ENCODE measurements at regions not wholly inside any gene's neighbourhood (a gene's known extent, or its start where the extent isn't known, plus 50 kb on each side); places are given as distances from the start of the nearest gene placed in this dataset.
"Not testable (repeated sequence)": the region's sequence is repeated elsewhere in the genome, so short reads cannot be mapped to it uniquely, and the experiment has no call there.

- DNase-seq = not testable (repeated sequence)
Observed at GRCh38 chr1:189261128-189261527, 1216.5 kb downstream of the BRINP3 start.

GRCh38 chr1:189269011-189269410 is 1208.7 kb downstream of the BRINP3 start:
- no peak for DNase-seq

DNA sequence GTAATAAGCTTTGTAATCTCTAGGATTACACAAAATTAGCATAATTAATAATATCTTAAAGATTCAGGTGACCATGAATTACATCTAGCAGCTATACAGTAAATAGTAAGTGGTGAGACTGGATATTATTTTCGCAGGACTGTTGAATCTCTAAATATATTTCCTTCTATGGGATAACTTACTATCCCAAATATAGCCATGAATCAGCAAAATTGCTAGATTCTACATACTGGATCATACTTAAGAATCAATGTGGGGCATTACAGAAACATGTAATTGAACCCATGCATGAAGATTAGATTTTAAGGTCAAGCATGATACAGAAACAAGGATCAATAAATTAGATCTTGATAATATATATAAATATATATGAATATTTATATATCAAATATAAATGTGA is 1203.4 kb downstream of the BRINP3 start:
- DNase-seq = no peak

DNA sequence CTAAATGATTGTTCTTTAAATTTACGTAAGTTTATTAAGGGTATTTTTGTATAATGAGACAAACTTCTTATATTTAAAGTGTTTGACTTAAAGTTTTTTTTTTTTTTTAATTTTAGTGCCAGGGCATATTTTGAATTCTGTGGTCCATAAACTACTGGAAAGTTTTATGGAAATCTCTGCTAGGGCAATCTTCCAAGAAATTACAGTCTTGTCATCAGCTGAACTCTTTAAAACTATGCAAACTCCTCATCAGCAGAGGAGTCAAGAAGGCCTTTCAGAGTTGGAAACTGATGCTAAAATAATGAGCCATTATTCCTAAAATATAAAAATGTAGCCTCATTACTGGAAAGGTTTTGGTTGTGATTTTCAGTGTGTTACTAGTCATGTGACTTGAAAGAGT is 1201.9 kb downstream of the BRINP3 start:
- DNase-seq = no peak

- DNase-seq = no peak
Observed at GRCh38 chr1:189289346-189289745, 1188.3 kb downstream of the BRINP3 start.

DNA sequence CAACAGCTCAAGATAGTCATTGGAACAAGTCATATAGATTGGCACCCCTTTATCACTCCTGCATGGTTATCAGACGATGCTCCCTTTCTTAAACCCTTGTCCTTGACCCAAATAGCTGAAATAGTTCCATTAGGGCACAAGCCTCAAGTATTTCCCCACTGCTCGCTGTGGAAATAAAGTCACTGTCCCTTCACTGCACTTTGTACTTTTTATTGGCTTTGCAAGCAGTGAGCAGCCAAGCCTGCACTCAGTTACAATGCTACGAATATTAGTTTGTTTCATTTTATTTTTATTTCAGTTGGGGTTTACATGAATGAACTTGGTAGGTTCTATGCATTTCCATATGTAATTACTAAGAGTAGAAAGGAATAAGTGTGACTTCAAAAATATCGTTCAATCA is 1176.4 kb downstream of the BRINP3 start:
- no peak for DNase-seq

GRCh38 chr1:189305279-189305678 is 1172.4 kb downstream of the BRINP3 start:
- DNase-seq = no peak

DNA sequence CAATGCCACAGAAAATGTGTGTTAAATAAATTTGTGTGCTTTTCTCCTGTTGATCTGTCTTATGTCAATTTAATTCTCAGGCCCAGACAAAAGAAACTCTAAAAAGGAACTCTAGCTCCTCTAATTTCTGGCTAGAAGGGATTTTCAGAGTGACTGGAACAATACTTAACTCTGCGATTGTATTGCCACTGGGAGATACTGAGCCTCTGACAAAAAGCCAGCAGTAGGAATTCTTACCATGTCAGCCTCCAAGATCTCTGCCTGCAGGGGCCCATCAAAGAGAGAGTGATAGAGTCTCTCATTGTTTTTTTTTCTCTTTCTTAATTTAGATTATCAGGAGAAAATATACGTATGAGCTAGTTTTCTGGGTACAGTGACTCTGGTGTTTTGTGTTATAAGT is 1165.7 kb downstream of the BRINP3 start:
- DNase-seq = no peak

DNA sequence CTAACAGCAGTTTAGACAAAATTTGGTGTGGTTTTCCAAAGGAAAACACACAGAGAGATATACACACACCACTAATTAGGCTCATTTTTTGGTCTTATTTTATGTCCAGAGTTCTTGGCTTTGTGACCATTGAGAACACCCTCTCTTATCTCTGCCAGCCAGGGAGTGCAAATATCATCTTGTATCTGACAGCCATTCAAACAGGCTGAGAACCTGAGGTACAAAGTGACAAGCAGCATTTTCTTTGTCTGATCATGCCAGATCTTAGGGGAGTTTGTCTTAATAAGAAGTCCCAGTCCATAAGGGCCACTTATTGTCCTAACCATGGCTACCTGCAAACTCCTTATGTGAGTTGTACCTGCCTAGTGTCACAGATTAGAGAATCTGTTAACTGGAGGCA is 1165.2 kb downstream of the BRINP3 start:
- no peak for DNase-seq

DNA sequence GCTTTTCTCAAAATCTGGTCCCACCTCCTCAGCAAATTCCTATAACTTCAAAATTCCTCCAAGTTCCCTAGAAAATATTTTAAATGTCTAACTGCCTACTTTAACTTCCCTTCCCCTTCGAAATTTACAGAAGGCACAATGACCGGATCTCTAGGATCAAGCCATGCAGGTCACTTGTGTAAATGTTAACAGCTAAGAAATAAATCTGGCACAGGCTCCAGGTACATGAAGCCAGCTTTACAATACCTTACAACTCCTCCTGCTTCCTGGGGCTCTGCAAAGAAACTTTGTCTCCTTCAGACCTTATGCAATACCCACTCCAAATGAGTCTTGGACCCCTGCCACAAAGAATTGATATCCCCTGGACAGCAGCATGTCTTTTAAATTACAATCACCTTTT is 1164.2 kb downstream of the BRINP3 start:
- no peak for DNase-seq

DNA sequence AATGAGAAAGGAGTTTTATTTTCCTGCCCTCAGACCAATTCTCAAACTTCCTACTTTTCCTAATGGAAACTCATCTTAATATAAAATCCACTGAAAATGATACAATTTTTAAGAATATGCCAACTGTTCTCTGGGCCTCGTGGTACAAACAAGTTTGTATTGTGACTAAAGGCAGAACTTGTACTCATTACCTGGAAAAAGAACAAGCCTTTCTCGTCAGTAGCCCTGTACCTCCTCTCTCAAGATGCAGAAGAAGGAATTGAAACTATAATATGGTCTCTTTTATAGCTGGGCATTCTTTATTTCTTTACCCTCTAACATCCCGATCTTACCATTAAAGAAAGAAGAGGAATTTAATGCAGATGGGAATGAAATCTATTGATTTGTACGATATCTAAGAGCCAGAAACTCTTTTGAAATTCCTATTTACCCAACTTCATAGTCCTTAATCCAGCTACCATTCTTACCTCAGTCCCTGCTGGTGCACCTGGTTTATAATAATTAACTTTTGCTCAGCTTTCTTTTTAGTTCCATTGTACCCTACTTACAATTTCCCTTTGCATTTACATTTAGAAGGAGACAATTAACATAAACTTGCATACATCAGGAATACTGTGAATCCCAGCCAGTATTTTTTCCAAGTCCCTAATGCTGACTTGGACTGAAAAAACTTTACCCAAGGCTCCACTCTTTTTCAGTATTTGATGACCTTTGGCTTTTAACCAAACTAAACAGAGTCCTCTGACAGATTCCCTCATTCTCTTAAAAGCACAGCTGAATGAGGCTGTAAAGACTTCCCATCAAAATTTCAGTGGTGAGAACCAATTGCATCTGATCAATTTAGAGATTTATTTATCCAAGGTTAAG is 1162.4 kb downstream of the BRINP3 start:
- DNase-seq = no peak

GRCh38 chr1:189323091-189323490 is 1154.6 kb downstream of the BRINP3 start:
- no peak for DNase-seq

GRCh38 chr1:189331071-189331470 is 1146.6 kb downstream of the BRINP3 start:
- DNase-seq = not testable (repeated sequence)

GRCh38 chr1:189336115-189337100 is 1141.3 kb downstream of the BRINP3 start:
- DNase-seq = no peak

DNA sequence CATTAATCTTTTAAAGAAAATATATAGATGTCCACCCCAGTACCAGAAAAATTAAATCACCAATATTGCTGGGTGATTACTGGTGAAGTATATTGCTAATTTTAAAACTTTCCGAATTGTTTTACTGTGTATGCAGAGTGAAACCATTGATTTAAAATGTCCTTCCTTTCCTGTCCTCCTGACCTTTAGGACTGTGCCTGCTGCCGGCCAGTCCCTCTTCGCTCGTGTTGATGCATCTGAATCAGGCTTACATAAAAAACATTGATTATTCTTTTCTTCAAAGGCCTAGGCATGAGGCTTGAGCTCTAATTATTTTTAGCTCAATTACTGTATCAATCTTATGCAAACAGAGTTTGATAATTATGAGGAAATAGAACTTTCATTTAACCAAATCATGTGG is 1128.1 kb downstream of the BRINP3 start:
- DNase-seq = no peak

- DNase-seq = no peak
Observed at GRCh38 chr1:189350983-189351616, 1126.6 kb downstream of the BRINP3 start.

GRCh38 chr1:189351960-189352359 is 1125.7 kb downstream of the BRINP3 start:
- DNase-seq = no peak

DNA sequence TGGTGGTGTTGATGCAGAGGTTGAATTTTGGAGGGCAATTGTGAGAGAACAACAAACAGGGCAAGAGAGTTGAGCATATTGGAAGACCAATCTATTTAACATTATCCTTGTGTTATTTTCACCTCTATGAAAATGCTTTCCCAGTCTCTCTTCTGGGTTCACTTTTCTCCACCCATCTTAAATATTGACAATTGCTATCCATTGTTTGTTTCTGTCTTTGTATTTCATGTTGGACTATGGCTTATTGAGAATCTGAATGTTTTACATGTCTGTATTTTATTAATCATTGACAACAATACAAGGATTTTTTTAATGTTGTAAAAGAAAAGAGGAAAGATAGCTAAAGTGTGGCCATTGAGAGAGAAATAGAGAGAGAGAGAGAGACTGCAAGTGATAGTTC is 1121.5 kb downstream of the BRINP3 start:
- no peak for DNase-seq

- no peak for DNase-seq
Observed at GRCh38 chr1:189357317-189357716, 1120.3 kb downstream of the BRINP3 start.

- no peak for DNase-seq
Observed at GRCh38 chr1:189369612-189370011, 1108.1 kb downstream of the BRINP3 start.

DNA sequence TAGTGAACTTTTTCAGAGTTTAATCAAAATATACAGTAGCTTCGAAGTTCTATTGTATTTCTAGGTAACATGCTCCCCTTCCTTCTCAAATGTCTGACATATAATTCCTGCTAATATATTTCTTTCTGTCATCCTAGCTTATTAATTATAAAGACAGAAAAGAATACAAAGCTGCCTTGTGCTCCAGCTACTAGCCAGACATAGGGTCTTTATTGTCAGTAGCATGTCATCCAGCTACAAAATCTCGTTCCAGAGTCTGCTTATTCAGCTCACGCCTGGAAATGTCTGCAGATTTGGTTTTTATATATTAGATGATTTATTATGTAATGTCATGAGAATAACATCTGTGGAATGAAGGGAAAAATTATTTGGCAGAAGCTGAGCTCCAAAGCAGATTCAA is 1102.8 kb downstream of the BRINP3 start:
- DNase-seq = no peak

- no peak for DNase-seq
Observed at GRCh38 chr1:189405419-189405818, 1072.2 kb downstream of the BRINP3 start.

GRCh38 chr1:189409774-189410173 is 1067.9 kb downstream of the BRINP3 start:
- no peak for DNase-seq

All from C1 segment of cervical spinal cord (tissue), 14 donors.